ENCODE measurements at regions not wholly inside any gene's neighbourhood (a gene's known extent, or its start where the extent isn't known, plus 50 kb on each side); places are given as distances from the start of the nearest gene placed in this dataset.

DNA sequence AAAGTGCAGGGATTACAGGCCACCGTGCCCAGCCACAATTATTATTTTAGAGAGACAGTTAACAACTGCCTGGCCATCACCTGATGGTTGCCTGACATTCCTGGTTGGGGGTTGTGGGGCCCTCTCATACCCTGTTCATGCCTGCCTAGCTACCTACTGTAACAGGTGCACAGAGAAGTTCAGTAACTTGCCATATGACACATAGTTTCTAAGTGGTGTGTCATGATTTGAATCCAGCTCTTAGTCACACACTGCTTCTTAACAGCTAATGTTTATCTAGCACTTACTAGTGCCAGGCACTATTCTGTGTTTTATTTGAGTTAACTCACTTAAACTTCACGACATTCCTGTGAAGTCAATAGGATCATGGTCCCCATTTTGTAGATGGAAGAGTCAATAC lies 122.7 kb upstream of the JADE1 start:
- H2AFZ ChIP-seq: no peak overlapping the region
- TF ChIP-seq, protein P1, sequence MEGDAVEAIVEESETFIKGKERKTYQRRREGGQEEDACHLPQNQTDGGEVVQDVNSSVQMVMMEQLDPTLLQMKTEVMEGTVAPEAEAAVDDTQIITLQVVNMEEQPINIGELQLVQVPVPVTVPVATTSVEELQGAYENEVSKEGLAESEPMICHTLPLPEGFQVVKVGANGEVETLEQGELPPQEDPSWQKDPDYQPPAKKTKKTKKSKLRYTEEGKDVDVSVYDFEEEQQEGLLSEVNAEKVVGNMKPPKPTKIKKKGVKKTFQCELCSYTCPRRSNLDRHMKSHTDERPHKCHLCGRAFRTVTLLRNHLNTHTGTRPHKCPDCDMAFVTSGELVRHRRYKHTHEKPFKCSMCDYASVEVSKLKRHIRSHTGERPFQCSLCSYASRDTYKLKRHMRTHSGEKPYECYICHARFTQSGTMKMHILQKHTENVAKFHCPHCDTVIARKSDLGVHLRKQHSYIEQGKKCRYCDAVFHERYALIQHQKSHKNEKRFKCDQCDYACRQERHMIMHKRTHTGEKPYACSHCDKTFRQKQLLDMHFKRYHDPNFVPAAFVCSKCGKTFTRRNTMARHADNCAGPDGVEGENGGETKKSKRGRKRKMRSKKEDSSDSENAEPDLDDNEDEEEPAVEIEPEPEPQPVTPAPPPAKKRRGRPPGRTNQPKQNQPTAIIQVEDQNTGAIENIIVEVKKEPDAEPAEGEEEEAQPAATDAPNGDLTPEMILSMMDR (IDR thresholded peaks at IDR 0.05): no peak
- H3K4me1 ChIP-seq: no peaks in the 10 kb centered on the region
- H3K27me3 ChIP-seq (ENCODE audit: control insufficient read depth, insufficient read depth, low read length): no peaks in the 10 kb centered on the region
- no peak overlapping the region for H3K4me3 ChIP-seq (ENCODE audit: low read depth, low read length)
- H3K36me3 ChIP-seq (ENCODE audit: control insufficient read depth, insufficient read depth, low read length): no peaks in the 10 kb centered on the region
- no peaks in the 10 kb centered on the region for H3K79me2 ChIP-seq
- no peaks in the 10 kb centered on the region for H3K9me3 ChIP-seq (ENCODE audit: control insufficient read depth, low read length)
- no peak overlapping the region for H3K4me2 ChIP-seq (ENCODE audit: low read length)
- H3K9ac ChIP-seq: no peak overlapping the region
- H3K27ac ChIP-seq: no peak overlapping the region

DNA sequence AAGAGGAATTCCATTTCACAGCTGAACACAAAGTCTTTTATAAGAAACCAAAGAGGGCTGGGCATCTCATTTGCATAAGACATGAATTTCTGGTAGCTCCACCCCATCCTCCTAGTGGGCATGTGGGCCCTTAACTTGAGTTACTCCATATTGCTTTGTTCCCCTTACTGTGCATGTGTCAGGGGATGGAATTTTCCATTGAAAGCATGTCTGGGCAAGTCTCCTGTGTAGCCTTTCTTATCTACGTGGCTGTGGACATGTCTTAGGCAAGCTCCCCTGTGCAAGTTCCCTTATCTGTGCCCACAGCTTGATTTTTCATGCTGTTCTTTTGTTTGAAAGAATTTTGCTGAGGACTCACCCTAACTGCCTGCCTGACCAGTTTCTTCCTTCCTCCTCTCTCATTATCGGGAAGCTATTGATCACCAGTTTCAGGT lies 123.5 kb upstream of the JADE1 start:
- H3K79me2 ChIP-seq: no peaks in the 10 kb centered on the region
- H3K27me3 ChIP-seq (ENCODE audit: control insufficient read depth, insufficient read depth, low read length): no peaks in the 10 kb centered on the region
- no peak overlapping the region for H3K4me3 ChIP-seq (ENCODE audit: low read depth, low read length)
- no peak overlapping the region for H3K27ac ChIP-seq
- H3K4me1 ChIP-seq: no peaks in the 10 kb centered on the region
- no peaks in the 10 kb centered on the region for H3K36me3 ChIP-seq (ENCODE audit: control insufficient read depth, insufficient read depth, low read length)
- H3K4me2 ChIP-seq (ENCODE audit: low read length): no peak overlapping the region
- no peaks in the 10 kb centered on the region for H3K9me3 ChIP-seq (ENCODE audit: control insufficient read depth, low read length)
- TF ChIP-seq, protein P1 (IDR thresholded peaks at IDR 0.05): no peak
- no peak overlapping the region for H2AFZ ChIP-seq
- H3K9ac ChIP-seq: no peak overlapping the region

DNA sequence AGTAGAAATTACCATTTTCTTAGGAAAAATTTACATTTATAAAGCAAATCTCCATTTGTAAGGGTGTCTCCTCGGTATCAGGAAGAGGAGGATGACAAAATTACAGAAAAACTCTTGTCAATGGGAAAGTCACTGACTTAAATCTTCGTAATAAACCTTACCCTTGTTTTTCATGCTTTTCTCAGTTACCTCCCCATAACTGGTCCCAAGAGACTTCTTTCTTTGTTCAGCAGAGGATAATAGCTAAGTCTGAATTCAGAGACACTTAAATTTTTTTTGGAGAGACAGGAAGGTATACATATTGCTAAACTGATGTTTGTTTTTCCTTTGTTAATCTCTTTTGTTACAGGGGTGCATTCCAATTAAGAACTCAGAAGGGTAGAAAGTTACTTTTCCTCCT lies 125.5 kb upstream of the JADE1 start:
- TF ChIP-seq, protein P1 (IDR thresholded peaks at IDR 0.05): no peak
- H3K9me3 ChIP-seq (ENCODE audit: control insufficient read depth, low read length): no peaks in the 10 kb centered on the region
- no peak overlapping the region for H3K9ac ChIP-seq
- H3K4me2 ChIP-seq (ENCODE audit: low read length): no peak overlapping the region
- no peaks in the 10 kb centered on the region for H3K4me1 ChIP-seq
- no peak overlapping the region for H3K27ac ChIP-seq
- no peaks in the 10 kb centered on the region for H3K79me2 ChIP-seq
- no peaks in the 10 kb centered on the region for H3K36me3 ChIP-seq (ENCODE audit: control insufficient read depth, insufficient read depth, low read length)
- H2AFZ ChIP-seq: no peak overlapping the region
- no peaks in the 10 kb centered on the region for H3K27me3 ChIP-seq (ENCODE audit: control insufficient read depth, insufficient read depth, low read length)
- H3K4me3 ChIP-seq (ENCODE audit: low read depth, low read length): no peak overlapping the region

DNA sequence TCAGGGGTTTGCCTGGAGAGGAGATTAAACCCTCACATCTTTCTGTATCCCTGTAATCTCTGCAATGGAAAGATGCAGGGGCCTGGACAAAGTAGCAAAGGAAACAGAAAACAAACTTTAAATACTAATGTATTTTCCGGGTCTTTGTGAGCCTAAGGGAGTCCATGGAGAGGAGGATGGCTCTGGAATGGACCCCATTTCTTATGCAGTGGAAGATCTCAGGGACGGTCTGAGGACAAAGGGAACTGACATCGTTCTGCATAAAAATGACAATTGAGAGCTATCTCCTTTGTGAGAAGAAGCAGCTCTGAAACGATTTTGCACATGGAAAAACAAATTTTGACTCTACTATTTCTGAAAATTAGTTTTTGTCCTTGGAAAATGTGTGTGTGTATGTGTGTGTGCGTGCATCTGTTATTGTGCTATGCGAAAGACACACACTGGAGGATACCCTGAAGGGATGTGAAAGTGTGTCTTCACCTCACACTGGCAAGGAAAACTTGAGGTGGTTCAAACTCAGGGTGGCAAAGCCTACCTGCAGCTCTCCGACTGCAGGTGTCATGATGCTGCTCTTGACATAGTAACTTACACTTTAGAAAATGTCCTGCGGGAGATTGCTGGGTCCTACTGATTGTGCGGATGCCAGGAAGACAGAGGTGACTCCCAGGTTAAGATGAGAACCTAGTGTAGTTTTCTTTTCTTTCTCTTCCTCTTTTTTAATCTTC lies 126.4 kb upstream of the JADE1 start:
- Histone ChIP-seq H3K4me2 (ENCODE audit: low read length) (no peak overlapping the region), H3K9ac (no peak overlapping the region), H3K27me3 (ENCODE audit: control insufficient read depth, insufficient read depth, low read length) (no peaks in the 10 kb centered on the region), H3K4me1 (no peaks in the 10 kb centered on the region), H3K36me3 (ENCODE audit: control insufficient read depth, insufficient read depth, low read length) (no peaks in the 10 kb centered on the region), H3K27ac (no peak overlapping the region), H3K9me3 (ENCODE audit: control insufficient read depth, low read length) (no peaks in the 10 kb centered on the region), H3K4me3 (ENCODE audit: low read depth, low read length) (no peak overlapping the region), H2AFZ (no peak overlapping the region), H3K79me2 (no peaks in the 10 kb centered on the region)
- TF ChIP-seq, protein P1 (IDR thresholded peaks at IDR 0.05): no peak

DNA sequence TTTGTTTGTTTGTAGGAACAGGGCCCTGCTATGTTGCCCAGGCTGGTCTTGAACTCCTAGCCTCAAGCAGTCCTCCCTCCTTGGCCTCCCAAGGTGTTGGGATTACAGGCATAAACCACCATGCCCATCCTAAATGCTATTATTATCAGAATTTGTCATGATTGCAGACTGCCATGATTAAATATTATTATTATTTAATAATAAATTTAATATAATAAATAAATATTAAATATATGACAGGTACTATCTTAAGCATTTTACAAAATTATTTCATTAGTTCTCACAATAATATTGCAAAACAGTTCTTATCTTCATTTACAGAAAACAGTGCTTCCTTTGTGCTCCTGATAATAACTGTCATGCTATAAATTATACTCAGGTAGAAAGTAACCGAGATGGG lies 133.4 kb upstream of the JADE1 start:
- TF ChIP-seq, protein P1 (IDR thresholded peaks at IDR 0.05): no peak
- Histone ChIP-seq H3K79me2 (no peaks in the 10 kb centered on the region), H3K9ac (no peak overlapping the region), H3K27me3 (ENCODE audit: control insufficient read depth, insufficient read depth, low read length) (no peaks in the 10 kb centered on the region), H3K4me3 (ENCODE audit: low read depth, low read length) (no peak overlapping the region), H3K4me2 (ENCODE audit: low read length) (no peak overlapping the region), H2AFZ (no peak overlapping the region), H3K4me1 (no peaks in the 10 kb centered on the region), H3K36me3 (ENCODE audit: control insufficient read depth, insufficient read depth, low read length) (no peaks in the 10 kb centered on the region), H3K9me3 (ENCODE audit: control insufficient read depth, low read length) (no peaks in the 10 kb centered on the region), H3K27ac (no peak overlapping the region)

Measured in parathyroid adenoma (tissue), 2 donors.